ENCODE measurements at regions not wholly inside any gene's neighbourhood (a gene's known extent, or its start where the extent isn't known, plus 50 kb on each side); places are given as distances from the start of the nearest gene placed in this dataset.

GRCh38 chr2:220962556-220962955 is 609.5 kb downstream of the EPHA4 start:
- no peak for TF ChIP-seq CTCF (IDR thresholded peaks at IDR 0.05)
- TF ChIP-seq POLR2A (IDR thresholded peaks at IDR 0.05) = no peak
